ENCODE measurements at regions not wholly inside any gene's neighbourhood (a gene's known extent, or its start where the extent isn't known, plus 50 kb on each side); places are given as distances from the start of the nearest gene placed in this dataset.

DNA sequence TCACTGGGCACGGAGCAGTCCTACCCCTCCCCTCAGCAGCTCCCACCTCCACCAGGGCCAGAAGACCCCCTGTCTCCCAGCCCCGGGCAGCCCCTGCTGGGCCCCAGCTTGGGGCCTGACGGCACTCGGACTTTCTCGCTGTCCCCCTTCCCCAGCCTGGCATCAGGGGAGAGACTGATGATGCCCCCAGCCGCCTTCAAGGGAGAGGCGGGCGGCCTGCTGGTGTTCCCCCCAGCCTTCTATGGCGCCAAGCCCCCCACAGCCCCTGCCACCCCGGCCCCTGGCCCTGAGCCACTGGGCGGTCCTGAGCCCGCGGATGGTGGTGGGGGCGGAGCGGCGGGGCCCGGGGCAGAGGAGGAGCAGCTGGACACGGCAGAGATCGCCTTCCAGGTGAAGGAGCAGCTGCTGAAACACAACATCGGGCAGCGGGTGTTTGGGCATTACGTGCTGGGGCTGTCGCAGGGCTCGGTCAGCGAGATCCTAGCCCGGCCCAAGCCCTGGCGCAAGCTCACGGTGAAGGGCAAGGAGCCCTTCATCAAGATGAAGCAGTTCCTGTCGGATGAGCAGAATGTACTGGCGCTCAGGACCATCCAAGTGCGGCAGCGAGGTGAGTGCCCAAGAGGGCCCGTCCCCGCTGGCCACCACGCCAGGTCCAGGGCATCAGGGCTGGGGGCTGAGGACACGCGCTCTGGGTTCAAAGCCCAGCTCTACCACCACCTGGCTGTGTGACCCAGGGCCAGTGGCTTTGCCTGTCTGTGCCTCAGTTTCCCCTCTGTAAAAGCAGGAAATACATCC, 58.6 kb downstream of the PHETA1 start:
- no peak for DNase-seq

DNA sequence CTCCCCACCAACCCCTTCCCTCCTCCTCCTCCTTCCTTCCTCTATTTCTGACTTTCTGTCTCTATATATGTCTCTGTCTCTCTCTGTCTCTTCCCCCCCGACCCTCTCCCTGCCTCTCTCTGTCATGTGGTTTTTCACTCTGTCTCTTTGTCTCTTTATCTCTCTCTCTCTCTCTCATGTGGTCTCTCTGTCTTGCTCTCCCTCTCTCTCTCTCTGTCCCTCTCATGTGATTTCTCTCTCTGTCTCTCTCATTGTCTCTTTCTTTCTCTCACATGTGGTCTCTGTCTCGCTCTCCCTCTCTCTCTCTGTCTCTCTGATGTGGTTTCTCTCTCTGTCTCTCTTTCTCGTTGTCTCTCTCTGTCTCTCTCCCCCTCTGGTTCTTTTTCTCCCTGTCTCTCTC, 59.3 kb downstream of the PHETA1 start:
- no peak for DNase-seq

DNA sequence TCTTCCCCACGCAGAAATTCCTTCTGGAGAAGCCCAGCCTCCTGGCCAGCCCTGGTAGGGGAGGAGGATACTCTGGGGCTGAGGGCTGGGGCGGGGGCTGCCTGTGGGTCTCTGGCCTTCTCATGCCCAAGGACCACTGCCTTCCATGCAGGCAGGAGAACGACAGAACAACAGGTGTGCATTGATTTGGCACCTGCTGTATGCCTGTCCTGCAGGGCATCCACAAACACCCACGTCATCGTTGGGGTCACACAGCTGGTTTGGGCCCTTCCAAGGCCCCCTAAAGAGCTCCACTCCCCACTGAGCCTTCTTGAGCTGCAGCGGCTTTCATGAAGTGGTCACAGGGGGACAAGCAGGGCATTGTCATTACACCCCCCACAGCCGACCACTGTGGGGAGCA, 60.4 kb downstream of the PHETA1 start:
- DNase-seq = no peak

DNA sequence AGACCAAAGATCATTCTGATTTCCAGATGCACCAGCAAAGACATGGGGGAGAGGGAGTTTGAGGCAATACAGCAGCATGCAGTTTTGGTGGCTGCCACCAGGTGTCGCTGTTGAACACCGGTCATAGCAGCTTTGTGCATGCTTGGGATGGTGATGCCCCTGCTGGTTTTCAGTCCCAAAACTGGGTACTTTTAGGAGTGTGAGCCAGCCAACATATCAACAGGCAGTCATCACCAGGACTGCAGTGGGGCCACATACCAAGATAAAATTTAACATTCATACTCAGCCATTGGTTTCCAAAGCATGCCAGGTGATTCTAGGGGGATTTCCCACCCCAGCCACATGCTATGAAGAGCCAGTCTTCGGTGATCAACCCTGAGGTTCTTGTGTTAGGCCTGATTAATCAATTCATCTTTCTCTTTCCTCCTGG, 64.2 kb downstream of the PHETA1 start:
- DNase-seq = no peak

DNA sequence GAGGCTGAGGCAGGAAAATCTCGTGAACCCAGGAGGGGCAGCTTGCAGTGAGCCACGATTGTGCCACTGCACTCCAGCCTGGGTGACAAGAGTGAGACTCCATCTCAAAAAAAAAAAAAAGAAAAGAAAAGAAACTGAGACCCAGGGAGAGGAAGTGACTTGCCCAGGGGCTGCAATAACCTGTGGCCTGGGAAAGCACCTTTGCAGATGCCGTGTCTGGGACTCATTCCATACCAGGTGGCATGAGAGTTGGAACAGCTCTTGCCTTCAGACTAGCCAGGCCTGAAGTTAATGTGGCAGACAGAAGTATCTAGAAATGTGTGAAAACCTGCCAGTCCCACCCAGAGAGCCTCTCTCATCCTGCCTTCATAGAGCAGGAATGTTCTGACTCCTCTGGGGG, 65.4 kb downstream of the PHETA1 start:
- DNase-seq = no peak

DNA sequence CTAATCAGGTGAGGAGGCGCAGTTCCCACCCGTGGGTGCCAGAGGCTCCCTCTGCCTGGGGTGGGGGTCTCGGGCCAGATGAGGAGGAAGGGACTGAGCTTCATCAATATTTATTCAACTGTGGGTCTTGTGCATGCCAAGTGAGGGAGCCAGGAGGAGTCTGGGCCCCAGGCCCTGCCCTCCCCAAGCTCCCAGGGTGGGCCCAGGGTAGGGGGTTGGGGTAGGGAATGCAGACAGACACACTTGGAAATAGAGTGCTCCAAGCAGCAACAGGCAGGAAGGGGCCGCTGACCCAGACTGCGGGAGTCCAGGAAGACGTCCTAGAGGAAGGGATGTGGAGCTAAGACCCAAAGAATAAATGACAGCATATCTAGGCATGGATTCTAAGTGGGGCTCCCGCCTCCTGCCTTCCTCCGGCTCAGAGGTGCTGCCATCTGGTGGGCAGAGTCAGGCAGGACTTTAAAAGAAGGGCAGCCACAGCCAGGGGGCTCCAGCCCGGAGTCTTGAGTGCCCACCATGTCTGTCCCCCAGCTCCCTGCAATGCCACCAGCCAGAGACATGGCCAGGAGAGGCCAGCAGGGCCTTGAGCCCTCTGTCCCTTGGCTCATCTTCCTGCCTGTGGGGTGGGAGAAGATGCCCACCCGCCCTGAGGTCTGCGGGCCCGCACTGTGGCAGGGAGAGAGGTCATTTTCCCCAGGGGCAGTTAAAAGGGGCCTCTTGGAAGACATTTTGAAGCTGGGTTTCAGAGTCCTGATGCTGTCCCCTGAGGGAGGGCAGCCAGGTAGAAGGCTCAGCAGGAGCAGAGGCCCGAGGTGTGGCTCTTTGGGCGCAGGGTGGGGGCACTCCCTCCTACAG, 70.1 kb downstream of the PHETA1 start:
- DNase-seq = peak; percentile 26

DNA sequence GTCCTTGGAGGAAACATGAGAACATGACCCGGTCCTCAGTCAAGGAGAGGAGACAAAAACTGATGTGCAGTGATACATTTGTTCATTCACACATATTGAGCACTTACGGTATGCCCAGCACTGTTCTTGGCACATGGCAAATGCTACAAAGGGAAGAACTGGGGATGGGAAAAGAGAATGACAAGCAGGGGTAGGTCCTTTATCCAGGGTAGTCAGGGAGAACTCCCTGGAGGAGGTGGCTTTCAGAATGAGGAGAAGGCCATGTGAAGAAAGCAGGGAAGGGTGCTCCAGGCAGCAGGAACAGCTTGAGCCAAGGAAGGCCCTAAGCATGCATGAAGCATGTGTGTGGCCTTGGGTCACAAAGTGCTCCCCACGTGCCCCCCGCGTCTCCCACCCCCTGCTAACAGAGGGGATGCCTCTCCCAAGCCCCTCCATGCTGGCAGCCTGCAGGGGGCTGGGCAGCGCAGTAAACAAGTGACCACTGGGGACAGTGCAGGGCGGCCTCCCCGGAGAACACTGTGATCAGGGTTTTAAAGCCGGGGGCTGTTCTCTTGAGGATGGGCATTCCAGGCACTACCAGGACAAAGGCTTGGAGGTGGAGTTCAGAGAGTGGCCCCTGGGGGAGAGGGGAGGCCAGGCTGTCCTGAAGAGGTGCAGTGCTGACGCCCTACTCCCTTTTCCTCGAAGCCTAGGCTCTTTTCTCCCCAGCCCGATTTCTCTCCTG, 71.0 kb downstream of the PHETA1 start:
- DNase-seq = no peak

DNA sequence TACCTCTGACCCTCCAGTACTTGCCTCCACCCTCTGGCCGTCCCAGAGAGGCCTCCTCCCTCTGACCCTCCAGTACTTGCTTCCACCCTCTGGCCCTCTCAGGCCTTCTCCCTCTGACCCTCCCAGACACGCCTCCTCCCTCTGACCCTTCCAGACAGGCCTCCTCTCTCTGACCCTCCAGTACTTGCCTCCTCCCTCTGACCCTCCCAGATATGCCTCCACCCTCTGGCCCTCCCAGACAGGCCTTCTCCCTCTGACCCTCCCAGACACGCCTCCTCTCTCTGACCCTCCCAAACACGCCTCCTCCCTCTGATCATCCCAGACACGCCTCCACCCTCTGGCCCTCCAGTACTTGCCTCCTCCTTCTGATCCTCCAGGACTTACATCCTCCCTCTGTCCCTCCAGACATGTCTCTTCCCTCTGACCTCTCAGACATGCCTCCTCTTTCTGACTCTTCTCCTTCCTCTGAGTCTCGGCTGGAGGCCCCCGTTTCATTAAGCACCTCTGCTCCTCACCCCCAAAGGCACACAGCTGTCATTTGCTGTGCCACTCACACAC, 71.9 kb downstream of the PHETA1 start:
- DNase-seq = no peak

DNA sequence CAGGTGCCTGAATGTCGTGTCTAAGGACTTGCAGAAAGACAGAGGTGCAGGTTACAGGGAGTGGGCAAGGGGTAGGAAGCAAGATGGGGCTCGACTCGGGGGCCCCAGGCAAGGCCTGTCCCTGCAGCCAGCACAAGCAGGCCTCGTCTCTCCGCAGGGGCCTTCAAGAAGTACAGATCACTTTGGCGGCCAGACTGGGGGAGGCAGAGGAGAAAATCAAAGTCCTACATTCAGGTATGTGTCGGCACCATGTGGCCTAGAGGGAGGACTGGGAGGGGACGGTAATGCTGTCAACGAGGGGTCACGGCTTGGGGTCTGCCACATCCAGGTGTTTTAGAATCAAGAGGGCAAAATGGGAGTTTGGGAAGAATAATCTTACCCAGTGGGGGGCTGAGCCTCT, 73.7 kb downstream of the PHETA1 start:
- DNase-seq = no peak

DNA sequence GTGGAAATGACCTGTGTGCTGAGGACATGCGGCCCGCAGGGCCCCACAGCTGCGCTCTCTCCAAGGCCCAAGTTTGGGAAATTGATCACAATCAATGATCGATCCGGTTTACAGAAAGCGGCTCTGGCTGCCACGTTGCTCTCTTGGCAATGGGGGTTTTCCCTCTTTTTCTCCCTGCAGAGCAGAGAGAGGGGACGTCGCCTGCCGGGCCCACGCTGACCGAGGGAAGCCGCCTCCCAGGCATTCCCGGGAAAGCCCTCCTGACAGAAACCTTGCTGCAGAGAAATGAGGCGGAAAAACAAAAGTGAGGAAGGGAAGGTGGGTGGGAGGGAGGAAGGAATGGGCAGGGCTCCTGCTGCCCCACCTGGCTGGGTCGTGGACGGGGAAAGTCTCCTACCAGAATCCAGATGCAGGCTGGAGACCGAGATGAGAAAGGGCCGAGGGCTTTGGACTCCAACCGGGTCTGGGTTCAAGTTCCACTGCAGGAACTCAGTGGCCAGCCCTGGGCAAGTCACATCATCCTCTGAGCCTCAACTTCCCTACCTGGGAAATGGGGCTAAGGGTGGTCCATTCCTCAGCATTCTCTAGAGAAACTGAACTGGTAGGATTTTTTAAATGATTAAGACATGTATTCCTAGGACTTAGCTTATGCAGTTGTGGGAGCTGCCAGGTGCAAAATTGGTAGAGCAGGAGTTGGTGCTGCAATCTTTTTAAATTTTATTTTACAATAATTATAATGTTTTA, 75.5 kb downstream of the PHETA1 start:
- no peak for DNase-seq

DNA sequence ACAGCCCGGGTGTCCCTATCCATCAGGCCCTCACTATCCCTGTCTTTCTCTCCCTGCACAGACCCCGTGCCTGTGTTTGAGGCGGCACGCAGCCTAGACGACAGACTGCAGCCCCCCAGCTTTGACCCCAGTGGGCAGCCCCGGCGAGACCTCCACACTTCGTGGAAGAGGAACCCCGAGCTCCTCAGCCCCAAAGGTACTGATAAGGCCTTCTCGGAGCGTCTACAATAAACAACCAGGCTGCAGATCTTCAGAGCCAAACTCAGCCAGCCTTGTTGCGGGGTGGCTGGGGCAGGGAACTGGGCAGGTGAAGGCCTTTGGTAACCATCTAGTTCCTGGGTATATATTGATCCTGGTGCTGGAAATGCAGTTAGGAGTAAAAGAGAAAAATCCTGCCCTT, 77.5 kb downstream of the PHETA1 start:
- DNase-seq = no peak

DNA sequence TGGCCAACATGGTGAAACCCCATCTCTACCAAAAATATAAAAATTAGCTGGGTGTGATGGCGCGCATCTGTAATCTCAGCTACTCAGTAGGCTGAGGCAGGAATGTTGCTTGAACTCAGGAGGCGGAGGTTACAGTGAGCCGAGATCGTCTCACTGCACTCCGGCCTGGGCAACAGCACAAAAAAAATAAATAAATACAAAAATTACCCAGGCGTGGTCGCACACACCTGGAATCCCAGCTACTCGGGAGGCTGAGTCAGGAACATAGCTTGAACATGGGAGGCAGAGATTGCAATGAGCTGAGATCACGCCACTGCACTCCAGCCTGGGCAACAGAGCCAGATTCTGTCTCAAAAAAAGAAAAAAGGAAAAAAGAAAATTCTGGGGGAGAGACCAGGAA, 80.1 kb downstream of the PHETA1 start:
- no peak for DNase-seq

DNA sequence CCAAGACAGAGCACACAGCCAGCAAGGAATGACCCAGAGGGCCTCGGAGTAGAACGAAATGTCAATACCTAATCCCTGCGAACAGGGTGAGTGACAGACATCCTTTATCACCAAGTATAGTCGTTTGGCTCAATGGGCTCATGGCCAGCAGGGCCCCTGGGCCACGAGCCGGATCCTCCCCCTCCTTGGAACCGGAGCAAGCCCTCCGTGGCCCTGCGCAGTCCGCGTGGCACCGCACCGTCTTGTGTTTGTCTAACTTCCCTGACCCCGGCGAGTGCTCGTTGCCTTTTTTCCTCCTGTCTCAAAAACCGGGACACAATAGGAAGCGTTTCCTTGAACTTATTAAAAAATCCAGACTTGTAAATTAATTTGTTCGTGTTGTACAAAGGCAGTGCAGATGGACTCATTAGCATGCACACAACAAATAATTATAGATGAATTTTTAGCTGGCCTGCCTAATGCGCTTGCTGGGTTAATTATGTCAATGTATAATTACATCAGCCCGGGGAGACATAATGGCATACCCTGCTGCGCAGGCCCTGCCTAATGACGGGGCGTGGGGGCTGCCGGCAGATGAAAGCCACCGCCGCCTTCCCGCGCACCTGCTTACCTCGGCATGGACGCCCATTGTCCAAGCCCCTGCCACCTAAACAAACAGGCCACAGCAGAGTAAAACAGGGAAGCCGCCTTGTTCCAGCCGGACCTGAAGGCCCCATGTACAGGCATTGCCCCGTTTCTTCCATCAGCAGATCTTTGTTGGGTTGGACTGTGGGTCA, 81.6 kb downstream of the PHETA1 start:
- no peak for DNase-seq

DNA sequence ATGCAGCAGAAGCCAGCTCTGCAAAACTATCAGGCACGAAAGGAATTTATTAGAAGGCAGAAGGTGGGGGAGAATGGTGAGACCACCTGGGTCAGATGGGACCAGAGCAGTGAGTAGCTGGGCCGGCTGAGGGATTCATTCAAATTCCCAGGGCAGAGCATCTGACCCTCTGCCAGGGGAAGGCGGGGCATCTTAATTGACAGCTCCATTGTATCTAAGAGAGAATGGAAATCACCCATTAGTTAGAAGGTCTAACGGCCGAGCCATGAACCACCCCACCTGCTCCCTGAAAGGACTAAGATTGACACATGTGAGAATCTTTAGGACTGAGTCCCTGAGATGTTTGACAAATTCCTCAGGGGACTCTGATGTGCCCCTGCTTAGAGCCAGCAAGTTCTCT, 83.7 kb downstream of the PHETA1 start:
- DNase-seq = no peak

DNA sequence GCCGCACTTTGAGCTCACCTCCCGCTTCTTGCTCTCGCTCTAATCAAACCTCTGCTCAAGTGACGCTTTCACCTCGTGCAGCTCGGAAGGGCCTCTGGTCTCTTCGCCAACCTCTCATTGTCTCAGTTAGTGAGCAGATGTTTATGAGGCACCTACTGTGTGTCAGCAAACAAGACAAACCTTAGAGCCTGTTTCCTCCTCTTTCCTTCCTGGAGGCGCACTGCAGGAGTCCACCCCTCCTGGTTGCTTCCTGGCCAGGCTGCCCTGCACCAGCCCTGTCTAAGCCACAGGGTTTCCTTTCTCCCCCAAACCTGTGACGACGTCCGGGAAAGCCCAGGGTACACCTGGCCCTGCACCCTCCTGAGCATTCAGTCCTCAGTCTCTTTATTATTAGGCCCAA, 84.2 kb downstream of the PHETA1 start:
- DNase-seq = no peak

DNA sequence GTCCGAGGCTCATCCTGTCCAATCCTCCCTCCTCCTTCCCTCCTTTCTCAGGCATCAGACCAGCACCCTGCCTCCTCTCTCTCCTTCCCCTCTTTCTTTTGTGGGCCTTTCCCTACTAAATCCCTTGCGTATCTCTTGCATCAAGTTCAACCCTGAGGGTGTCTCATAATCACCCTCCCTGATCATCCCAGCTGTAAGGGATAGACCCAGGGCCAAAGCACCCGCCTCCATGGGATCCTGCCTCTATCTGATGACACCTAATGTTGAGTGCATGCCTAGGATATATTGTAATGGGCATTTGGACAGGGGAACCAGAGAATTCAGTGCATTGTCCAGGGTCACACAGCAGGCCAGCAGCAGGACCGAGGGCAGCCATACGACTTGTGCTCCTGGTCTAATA, 84.9 kb downstream of the PHETA1 start:
- DNase-seq = no peak

DNA sequence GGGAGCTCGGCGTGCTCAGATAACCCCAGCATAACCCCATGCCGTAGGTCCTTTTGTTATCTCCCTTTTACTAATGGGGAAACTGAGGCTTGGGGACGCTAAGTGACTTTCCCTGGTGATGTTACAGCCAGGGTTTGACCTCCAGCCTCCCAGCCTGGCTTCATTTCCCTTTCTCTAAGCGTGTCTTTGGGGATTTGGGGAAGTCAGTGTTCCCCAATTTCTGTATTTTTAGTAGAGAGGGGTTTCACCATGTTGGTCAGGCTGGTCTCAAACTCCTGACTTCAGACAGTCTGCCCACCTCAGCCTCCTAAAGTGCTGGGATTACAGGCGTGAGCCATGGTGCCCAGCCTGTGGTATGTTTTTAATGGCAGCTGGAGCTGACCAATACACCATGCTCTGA, 85.4 kb downstream of the PHETA1 start:
- no peak for DNase-seq

DNA sequence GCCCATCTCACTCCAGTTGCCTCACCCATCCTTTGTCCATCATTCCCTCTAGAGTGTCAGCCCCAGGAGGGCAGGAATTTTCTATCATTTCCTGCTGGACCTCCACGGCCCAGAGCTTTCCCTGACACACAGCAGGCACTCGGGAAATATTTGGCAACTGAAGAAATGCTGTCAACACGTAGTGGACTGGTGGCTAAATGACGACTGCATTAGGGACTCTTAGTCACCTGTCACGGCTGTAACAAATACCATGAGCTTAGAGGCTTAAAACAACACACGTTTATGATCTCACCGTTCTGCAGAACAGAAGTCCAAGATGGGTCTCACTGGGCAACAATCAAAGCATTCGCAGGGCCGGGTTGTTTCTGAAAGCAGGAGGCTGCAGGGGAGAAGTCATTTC, 91.3 kb downstream of the PHETA1 start:
- no peak for DNase-seq

DNA sequence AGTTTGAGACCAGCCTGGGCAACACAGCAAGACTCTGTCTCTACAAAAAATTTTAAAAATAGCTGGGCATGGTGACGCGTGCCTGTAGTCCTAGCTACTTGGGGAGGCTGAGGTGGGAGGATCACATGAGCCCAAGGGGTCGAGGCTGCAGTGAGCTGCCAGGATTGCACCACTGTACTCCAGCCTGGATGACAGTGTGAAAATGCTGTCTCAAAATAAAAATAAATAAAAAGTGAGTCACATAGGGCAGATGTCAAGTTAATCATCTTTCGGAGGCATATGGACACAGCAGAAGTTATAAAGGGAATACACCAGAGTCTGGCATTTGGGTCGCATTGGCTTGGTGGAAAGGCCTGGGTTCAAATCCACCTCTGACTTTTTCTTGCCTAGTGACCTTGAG, 92.7 kb downstream of the PHETA1 start:
- DNase-seq = no peak

DNA sequence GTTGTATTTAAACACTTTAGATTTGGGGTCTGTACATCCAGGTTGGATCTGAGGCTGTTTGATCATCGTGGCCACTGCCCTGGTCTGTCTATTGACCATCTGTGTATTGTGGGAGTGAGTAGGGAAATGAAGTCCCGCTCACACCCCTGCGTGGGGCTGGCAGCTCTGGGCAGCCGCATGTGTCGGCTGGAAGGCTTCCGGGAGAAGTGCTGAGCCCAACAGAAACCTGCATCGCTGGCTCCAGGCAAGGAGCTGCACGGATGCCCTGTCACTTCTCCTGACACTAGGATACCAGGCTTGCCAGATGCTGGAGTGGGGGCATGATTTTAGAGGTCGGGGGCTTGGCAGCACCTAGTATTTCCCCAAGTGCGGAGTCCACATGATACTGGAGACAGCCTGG, 93.6 kb downstream of the PHETA1 start:
- DNase-seq = no peak

DNA sequence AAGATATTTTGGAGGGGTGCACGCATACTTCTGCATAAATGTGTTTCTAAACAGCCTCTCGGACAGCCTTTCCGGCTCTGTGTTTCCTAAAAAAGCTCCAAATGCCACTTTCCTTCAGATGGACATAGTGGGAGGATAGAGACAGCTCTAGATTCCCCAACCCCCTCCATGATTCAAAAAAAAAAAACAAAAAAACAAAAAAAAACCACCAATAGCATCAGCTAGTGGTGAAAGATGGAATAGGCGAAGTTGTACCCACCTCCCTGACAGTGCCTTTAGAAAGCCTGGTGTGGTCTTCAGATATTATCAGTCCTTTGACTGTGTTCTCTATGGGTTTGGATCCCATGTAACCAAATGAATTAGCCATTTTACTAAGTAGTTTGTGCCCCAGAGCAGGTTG, 94.1 kb downstream of the PHETA1 start:
- no peak for DNase-seq
